NCI-H69 (cell line): ENCODE measurements at regions not wholly inside any gene's neighbourhood (a gene's known extent, or its start where the extent isn't known, plus 50 kb on each side); places are given as distances from the start of the nearest gene placed in this dataset.

Experiments
- DNase-seq: peaks from one replicate; lab custom pipeline; 2025; lab: John Stamatoyannopoulos, UW

DNA sequence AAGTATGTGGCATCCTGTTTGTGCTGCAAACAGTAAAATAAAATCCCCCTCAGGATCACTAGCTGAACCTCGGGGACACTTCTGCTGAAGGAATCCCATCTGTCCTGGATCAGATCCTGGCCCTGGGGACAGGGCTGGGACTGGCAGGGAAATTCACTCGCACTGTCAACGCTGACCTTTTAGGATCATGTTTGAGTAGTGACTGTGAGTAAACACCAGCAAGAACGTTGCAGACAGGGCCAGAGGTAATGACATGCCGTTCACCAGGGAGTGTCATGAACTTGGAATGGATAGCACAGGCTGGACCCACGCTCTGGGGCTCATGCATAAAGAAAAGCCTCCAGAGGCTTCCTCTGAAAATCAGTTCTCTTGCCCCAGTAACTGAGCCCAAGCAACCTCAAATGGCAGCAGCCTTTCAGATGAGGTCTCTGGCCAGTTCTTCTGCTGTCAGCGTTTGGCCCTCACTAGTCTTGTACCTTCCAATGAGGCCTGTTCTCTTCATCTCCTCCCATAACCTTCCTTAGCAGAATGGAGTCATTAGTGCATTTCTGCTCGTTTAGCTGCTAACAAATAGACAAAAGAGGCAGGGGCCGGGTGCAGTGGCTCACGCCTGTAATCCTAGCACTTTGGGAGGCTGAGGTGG is 51.0 kb upstream of the BARX2 start:
- peak; percentile 87 for DNase-seq

DNA sequence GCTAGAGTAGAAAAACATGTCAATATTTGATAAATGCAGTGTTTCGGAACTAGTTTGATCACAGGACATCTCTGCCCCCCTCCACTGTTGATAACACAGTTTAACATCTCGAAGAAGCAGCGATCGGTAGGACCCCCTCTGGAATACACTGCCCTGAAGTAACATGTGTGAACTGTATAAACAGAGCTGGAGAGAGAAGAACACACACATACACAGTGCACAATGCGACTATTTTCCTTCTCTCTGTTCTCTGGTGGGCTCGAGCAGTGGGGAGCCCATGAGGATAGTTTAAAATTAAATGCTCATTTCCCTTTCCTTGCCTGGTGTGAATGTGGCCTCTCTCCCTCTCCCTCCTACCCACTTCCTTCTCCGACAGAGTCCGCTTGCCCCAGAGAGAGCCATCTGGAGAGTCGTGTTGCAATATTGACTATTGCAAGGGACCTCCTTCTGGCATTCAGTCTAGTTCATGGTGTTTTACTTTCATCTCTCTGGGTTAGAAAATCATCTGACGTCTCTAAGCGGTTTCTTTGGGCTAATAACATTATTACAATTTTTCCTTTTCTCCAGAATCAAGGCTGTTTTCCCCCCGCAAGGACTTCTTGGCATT is 51.6 kb upstream of the BARX2 start:
- peak; percentile 90 for DNase-seq

DNA sequence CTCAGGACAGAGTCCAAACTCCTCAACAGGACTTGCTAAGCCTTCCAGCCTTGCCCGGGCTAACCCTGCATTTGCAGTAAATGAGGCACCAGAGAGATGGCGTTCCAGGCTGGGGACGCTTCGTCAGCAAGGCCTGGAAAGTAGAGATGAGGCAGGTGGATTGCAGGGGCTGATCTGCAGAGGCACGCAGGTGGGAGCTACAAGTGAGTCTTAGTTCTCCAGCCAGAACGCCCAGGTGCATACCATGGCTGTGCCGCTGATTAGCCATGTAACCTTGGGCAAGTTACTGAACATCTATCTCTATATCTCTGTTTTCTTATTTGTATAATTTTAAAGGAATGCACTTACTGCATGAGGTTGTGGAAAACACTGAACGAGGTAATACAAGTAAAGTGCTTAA is 52.7 kb upstream of the BARX2 start:
- DNase-seq: no peak

DNA sequence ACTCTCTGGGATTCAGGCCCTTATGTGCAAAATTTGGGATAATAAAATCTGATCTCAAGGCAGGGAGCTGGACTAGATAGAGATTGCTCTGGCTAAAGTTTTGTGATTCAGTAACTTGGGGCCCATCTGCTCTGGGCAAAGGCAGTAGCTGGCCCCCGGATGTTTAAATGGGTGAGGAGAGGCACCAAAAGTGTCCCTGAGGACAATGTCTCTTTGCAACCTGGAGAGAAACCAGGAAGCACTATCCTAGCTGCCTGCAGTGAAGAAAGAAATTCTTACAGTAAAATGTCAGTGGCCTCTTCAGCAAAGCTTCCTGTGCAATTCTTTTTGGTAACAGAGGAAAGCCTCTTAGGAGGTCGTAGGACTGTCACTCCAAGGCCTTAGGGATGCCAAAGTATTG is 54.6 kb upstream of the BARX2 start:
- no peak for DNase-seq

DNA sequence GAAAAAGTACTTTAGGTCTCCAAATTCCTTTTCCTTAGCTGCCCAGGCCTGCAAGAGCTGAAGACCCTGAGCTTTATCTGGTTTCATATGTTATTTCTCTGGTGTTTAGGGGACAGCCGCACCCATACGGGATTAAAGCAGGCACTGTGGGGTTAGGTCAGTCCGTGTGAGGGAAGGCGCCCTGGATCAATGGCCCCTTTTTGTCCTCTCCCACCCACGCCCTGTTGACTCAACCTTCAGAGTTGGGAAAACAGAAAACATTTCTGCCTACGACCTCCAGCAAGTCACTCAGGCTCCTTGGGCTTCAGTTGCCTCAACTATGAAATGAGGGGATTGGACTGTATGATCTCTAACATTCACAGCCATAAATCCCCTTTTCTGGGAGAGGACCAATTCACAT is 55.2 kb upstream of the BARX2 start:
- DNase-seq: no peak

DNA sequence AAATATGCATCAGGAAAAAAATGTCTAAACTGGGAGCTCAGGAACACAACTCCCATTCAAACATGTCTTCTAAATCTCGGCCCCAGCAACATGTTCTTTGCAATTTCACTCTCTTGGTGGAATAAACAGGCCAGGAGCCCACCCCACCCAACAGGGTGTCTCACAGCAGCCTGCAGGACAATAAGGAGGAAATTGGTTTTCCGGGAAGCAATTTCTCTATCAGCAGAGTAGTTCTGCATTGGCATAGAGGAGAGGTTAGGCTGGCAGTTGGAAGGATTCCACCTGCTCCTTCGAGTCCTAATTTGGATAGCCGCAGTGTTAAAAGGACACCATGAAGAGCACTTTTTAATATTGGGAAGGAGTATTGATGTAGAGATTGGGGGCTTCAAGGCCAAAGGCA is 55.9 kb upstream of the BARX2 start:
- peak; percentile 49 for DNase-seq

DNA sequence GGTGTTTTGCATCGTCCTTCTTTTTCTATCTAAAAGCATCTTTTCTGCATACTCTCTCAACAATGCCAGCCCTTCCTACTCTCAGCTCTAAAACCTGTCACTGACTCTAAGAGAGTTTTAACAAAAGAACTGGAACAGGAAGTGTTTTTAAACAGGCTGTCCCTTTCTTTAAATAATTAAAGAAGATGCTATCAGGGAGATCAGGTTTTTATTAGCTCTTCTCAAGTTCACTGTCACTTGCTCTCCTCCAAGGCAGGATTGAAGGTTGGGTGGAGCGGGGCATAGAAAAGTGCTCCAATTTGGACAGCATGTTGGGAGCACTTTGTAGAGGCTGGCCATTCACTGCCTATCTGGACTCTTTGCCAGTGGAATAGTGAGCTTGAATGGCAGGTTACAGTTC is 56.4 kb upstream of the BARX2 start:
- peak; percentile 26 for DNase-seq

DNA sequence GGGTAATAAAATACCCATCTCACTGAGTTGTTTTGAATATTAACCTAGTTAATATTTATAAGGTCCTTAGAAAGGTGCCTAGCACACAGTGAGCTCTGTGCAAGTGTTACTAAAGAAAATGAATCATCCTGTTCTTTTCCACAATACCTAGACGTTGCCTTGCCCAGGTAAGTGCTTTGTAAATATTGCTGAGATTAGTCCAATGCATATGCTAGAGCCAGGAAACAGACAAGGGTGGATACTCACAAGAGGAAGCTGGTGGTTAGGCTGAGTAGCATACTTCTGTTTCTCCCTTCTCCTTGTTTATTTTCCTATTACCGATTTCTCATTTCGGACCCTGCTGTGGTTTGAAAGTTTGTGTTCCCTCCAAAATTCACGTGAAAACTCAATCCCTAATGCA is 58.1 kb upstream of the BARX2 start:
- DNase-seq: peak; percentile 84

DNA sequence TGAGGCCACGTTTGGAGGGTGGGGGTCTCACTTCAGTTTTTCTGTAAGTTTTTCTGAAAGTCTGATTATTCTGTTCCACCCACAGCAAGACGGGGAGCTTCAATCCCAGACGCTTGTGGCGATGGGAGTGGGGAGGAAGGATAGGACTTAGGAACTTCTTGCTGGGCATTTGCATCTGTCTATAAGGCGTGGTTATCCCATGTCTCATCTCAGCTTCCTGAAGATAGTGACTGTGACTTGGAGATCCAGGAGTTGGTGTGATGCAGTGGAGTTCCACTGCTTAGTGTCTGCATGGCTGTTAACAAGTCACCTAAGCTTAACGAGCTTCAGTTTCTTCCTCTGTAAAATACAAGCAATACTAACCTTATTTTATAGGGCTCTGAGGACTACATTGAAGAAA is 58.9 kb upstream of the BARX2 start:
- DNase-seq: no peak

DNA sequence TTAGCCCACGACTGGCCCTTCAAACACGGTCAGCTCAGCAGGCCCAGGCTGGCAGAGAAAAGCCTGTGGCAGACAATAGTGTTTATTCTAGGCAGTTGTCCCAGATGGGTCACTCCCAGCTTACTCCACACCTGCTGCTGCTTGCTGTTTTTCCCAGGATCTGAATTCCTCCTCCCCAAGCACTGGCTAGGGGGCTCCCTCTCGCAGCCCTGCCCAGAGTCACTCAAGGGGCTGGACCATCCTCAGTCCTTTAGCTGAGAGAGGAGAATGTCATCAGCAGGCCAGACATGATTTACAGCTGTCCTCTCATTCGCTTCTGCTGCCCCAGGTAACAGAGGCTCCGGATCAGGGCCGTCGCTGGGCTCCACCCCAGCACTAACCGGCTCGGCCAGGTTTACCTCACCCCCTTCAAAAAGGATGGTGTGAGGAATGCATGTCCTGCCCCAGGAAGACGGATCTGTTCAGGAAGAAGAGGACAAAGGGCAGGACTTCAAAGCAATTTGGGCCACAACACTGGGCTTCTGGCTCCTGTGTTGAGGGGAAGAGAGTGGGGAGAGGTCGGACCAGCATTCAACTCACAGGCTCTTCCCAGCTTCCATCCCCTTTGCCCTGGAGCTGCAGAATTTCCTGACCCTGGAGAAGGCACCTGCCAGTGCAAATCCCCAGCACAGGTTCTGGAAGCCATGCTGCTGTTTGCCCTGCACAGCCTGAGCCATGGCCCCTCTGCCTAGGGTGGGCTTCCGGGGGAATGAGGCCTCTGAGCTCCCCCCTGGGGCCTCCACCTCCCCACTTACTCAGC is 59.7 kb upstream of the BARX2 start:
- DNase-seq: peak; percentile 92

DNA sequence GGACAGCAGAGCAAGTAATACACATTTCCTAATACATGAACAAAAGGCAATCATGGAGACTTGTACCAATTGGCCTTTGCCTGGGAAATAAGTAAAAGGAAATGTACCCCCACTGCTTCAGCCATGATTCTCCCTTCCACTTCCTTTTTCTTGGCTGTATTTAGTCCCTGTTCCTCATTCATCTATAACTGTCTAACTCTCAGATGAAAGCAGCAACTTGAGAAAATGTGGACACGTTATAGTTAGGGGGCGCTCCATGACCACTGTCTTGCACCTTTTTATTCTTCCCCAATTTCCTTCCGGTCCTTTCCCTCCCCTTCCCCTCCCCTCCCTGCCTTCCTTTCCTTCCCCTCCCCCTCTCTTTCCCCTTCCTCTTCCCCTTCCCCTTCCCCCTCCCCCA is 61.3 kb upstream of the BARX2 start:
- peak; percentile 57 for DNase-seq

DNA sequence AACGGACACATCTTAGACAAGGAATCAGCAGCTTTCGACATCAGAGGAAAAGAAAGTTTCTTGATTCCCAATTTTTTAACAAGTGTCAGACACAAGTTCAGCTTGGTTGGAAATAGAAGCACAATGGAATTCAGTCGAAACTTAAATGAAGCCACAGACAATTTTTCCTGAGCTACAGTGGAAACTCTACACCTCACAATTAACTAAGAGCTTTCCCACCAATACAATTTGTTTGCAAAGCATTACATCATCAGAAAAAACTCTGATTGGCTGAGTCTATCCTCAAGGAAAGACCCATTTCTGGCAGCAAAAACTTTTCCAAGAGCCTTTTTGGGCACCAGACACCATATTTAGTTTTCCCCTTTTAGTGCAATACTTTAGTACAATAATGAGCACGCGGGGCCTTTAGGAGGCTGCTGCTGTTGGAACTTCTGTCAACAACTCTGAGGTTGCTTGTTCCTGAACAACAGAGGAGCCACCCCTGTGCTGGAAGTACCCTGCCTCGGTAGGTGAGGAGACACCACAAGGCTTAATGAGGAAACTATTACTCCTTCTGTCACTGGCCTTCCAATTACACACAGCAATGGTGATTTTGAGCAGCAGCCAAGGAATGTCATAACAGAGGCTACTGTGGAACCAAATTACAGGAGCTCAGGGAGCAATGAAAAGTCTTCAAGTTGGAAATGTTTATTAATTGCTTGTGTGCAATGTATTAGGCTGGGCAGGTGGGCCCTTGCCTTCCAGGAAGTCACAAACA is 61.9 kb upstream of the BARX2 start:
- DNase-seq: peak; percentile 86

DNA sequence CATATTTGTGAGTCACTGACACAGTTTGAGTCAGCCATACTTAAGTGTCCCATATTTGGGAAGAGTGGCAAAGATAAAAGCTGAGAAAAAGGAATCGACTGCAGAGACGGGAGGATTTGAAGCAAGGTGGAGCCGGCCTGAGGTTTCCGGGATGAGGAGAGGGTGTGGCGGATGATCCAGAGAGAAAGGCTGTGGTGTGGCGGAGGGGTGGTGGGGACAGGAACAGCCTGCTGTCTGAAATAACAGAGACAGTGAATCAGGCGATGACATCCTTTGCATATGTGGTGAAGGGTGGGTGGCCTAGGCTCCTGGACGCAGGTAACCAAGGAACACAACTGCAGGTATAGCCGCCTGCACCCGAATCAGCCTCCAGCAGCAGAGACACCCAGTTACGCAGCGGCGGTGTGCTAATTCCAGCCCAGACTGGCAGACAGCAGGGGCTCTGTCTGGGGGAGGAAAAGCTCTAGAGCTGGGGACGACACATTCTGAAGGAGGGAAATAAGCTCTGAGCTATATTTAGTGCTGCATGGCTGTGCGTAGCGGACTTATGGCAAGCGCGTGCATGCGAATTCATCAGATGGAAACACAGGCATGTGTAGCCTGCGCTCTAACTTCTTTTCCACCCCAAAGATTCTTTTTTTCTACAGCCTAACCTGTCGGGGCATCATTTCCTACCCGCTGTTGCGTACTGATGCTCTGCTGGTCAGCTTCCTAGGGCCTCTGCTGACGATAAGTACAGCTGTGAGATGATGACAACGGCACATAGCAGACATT is 62.7 kb upstream of the BARX2 start:
- peak; percentile 71 for DNase-seq

DNA sequence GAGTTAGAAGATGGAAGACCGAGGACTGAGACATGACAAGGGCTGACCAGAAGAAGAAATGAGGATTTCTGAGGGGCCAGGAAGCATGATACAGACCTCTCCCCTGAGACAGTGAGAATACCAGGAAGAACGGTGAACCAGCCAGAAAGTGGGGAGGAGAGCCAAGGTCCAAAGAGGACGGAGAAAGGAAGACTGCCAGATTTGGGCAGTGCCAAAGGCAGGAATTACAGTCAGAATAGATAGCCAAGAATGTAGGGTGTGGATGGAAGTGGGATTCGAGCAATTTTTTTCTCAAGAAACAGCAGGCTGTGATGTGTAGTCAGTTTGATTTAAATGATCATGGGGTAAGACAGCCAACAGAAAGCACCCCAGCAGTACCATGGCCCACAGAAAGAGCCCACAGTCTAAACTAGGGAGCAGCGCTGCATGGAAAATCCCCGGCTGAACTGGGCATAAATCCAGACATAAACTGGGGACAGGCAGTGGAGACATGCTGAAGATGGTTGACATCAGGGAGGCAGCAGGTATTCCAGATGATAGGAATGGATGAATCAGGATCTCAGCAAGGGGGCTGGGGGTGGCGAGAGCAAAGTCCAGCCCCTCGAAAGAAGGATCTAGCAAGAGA is 67.3 kb upstream of the BARX2 start:
- no peak for DNase-seq

DNA sequence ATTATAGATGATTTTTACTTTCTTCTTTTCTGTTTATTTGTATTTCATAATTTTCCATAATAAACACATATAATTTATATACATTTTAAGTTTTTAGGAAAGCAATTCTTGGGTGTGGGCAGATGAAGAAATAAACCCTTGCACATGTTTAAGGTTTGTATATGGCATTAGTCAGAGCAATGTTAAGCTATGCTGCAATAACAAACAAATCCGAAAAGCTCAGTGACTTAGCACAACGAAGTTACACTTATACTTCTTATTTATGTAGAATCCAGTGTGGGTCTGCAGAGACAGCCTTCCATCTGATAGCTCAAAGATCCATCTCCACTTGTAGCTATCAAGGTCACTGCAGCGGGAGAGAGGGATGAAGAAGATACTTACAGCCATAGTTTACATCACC is 68.5 kb upstream of the BARX2 start:
- no peak for DNase-seq

DNA sequence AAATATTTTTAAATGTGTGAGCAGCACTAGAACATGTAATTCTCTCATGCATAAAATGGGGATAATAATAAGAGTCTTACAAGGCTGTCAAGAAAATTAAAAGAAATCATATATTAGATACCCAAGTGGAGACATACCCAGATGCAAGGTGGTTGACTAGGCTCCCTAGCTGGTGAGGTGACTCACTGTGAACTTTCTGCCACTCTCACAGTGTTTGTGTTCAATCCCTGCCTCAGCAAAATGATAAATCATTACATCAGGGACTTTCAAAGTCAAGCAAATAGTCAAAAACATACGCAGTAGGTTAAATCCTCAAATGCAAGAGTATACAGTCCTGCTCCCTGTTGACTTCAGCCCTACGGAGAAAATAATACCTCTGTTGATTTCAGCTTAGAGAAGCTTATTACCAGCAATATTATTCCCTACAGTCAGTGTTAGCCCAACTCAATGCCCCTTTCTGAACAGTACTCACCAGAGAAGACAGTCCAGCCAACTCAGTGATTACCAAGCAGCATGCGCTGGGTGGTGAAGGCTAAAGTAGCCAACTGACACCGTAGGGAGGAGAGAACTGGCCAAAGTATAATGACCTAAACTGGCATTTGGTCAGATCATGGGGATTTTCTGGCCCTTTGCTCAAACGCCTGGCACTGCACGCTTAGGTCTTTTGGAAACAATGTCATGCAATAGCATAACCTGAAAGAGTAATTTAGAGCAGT is 73.1 kb upstream of the BARX2 start:
- DNase-seq: no peak

DNA sequence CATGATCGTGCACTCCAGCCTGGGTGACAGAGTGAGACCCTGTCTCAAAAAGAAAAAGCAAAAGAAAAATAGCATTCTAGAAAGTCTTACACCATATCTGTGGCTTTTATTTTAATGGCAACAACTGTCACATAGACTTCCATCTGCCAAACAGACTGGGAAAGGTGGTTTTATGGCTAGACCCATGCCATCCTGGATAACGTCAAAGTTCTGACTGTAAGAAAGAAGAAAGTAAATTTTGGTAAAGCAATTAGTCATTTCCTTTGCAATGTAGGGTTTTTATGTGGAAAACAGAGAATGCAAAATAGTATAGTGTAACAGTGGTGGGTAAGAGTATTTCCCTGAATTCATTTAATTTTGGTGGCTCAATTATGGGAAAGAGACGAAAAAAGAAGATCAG is 75.5 kb upstream of the BARX2 start:
- no peak for DNase-seq

DNA sequence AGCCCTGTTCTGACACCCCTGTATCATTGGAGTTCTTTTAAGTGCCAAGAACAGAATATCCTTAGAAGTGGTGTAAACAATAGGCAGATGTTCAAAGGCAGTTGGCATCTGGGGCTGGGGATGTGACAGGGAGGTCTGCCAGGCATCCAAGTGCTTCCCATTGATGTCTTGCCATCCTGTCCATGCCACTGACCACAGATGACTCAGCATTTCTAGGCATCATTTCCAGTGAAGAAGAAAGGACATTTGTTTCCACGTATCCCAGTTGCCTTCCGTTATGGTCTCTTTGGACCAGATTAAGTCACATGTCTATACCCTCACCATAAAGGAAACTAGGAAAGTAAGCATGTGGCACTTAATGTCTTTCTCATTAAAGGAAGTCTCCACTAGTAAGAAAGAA is 76.7 kb upstream of the BARX2 start:
- no peak for DNase-seq

DNA sequence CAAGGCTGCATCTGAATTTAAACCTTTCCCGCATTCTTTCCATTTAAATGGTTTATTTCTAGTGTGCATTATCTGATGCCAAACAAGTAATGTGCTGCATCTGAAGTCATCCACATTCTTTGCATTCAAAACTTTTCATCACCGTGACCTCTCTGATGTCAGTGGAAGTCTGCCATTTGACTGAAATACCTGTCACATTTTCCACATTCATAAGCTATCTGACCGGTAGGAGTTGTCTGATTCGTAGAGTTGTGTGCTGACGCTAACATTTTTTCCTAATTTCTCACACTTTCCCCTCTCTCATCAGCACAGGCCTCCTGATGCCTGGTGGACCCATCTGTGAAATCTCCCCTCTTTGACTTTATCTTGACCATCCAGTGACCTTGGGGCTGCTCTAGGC is 79.9 kb upstream of the BARX2 start:
- DNase-seq: no peak

DNA sequence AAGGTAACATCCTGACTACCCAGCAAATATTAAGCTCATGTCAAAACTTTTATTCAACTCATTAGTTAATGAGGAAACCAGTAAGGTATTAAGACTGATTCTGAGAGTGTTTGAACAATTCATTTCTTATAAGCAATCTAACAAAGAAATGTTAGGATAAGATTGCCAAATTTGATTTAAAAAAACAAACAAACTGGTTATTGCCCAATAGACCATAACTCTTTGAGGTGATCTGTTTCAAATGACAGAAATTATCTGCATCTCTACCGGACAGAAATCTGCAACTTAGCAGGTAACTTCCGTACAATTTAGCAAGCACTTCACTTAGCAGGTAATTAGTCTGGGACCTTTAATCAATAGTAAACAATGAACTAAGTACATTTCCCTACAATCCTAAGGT is 82.9 kb upstream of the BARX2 start:
- DNase-seq: peak; percentile 51

DNA sequence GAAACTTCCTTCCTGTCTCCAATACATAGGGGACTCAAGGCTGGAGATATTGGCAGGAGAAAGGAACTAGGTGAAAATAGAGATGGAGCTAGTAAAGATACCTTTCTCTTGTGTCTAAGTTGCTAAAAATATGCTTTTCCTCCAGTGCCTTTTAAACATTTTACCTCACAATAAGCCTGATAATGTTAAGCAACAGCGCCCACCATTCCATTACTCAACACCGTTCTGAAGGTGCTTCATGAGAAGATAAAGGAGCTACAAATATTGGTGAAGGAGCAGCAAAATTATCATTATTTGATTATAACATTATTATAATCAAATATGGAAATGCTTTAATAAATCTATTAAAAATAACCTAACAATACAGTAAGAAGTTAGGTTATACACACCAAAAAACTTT is 83.6 kb upstream of the BARX2 start:
- DNase-seq: no peak
